GM18868 (cell line): ENCODE measurements at regions not wholly inside any gene's neighbourhood (a gene's known extent, or its start where the extent isn't known, plus 50 kb on each side); places are given as distances from the start of the nearest gene placed in this dataset.

Source experiments
- ATAC-seq: cut with Tn5 transposase; IDR thresholded peaks from one replicate; pipeline ENCODE4 v1.9.1; 2021; ENCODE audit warnings: mild to moderate bottlenecking, moderate library complexity; ENCODE audit not compliant: unreplicated experiment

DNA sequence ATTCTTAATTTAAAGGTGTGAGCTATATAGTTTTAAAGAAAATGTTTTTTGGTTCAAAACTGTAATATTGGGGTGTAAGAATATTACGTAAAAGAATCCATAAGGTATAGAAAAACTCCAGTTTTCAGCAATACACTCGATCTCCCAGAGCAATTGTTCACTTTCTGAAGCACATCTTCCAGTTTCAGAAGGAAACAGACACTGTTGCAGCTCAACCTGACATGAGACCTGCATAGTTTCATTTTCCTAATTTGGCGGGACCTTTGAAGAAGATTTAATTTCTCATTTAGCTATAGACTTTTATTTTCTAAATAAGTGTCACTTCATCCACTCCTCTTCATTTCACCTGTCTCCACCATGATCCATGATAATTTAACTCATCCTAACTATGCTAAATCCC is 281.5 kb downstream of the HTR1B start:
- no peak for ATAC-seq

- ATAC-seq = no peak
These were observed 283.0 kb downstream of the HTR1B start for GRCh38 chr6:77180326-77180725.

DNA sequence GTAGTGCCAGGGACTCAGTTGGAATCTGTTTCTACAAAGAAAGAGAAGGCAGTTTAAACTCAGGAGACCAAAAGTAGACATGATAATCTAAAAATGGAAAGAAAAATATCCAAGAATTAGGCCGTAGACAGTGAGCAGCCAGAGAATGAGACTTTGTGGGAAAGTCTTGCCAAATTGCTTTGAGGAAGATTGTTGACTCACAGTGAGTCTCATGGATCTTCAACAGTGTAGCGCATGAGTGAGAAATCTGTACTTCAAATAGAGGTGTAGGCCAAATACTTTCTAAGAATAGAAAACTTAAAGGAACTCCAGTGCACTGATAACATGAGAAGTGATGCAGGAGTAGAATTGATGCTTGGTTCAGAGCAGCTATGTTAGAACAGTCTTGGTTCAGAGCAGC is 284.5 kb downstream of the HTR1B start:
- ATAC-seq = no peak

- ATAC-seq = no peak
These were observed 285.8 kb downstream of the HTR1B start for GRCh38 chr6:77177470-77177869.

DNA sequence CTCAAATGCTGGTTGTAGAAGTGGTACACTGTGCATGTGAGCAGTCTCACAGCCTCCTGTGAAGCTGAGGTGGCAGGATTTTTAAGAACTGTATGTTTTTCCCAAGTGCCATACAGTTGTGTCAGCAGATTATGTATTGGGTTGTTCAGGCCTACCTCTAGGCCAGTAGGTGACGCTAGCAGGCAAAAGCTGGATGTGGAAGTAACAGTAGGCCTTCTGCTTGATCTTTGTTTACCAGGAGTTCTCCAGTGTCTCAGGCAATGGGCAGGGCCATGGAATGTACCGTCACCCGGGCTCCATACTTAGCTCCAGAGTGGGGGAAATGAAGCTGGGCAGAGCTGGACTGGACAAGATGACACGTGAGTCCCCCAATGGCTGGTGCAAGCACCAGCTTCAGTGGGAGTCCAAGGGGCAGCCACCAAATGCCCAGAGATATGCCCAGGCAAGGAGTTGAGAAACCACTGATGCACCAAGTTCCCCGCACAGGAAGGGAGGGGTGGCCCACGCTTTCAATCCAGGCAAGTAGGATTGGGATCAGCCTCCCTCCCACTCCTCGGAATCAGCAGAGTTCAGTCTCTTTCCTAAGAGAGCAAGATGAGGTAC is 289.7 kb downstream of the HTR1B start:
- ATAC-seq = no peak

DNA sequence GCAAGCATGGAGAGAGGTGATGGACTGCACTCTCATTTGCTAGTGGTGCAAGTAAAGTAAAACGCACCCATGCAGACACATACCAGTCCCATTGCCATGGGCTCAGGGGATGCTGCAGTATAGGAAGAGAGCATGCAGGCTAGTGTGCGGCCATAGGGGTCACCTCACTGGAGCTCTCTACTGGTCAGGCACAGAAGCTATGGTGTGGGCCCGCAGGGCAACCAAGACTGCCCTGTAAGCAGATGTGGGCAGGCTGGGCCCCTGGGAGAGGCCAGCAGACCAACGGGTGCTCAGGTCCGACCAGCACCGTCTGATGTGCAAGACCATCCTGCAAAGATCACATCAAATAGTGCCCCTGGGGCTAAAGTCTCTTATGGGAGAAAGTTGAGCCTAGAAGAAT is 290.7 kb downstream of the HTR1B start:
- no peak for ATAC-seq

DNA sequence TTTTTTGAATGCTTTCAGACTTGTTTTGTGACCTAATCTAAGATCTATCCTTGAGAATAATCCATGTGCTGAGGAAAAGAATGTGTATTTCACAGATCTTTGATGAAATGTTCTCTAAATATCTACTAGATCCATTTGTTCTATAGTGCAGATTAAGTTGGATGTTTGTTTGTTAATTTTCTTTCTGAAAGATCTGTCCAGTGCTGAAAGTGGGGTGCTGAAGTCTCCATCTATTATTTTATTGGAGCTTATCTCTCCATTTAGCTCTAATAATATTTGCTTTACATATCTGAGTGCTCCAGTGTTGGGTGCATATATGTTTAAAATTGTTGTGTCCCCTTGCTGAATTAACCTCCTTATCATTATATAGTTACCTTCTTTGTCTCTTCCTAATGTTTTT is 303.6 kb downstream of the HTR1B start:
- no peak for ATAC-seq

GRCh38 chr6:77151241-77151640 is 312.1 kb downstream of the HTR1B start:
- ATAC-seq = no peak

- ATAC-seq = no peak
These were observed 312.6 kb downstream of the HTR1B start for GRCh38 chr6:77150736-77151135.

DNA sequence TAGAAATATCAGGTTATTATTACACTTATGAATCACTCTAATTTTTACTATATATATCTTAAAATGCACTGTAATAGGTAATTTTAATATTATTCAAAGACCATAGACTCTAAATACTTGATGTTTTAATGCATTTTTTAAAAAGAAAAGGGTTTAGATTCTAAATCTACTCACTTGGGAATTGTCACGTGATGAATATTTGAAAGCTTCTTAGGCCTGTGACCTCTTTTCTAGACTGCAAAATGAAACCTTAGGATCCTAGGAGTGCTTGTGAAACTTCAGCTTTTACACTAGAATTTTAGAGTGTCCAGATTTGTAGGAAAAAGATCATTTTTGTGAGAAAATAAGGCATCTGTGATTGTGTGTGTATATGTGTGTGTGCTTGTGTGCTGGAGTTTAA is 318.0 kb downstream of the HTR1B start:
- no peak for ATAC-seq

GRCh38 chr6:77143659-77144447 is 319.4 kb downstream of the HTR1B start:
- no peak for ATAC-seq

- ATAC-seq = no peak
These were observed 327.2 kb downstream of the HTR1B start for GRCh38 chr6:77136086-77136485.

DNA sequence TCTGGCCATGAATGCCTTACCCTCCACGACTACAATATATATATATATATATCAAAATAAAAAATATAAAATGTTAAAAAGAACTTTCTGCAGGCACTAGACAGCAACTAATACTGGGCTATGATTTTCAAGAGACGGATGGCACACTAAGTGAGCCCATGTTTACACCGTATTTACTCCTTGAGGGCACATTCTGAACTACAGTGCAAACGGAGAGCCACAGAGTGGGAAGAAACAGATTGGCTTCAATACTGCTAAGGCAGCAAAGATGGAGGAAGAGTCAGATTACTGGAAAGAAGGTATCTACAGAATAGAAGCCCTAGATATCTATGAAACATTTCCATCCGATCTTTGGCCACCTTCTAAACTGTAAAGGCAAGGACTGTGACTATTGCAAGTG is 330.3 kb downstream of the HTR1B start:
- no peak for ATAC-seq

DNA sequence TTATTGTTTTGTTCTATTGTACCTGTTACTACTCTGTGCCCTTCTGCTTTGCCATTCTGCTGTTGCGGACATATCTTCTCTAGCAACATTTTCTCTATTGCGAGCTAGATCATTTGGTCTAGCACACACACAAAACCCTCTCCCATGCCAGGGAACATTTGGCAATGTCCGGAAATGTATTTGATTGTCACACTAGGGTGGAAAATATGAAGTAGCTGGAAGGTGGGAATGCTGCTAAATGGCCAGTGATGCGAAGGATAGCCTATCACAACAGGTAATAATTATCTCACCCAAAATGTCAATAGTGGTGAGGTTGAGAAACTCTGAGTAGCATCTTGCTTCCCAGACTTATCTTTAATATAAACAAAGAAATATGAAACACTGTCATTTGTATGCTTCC is 331.9 kb downstream of the HTR1B start:
- ATAC-seq = no peak

- ATAC-seq = no peak
These were observed 338.7 kb downstream of the HTR1B start for GRCh38 chr6:77124604-77125003.

DNA sequence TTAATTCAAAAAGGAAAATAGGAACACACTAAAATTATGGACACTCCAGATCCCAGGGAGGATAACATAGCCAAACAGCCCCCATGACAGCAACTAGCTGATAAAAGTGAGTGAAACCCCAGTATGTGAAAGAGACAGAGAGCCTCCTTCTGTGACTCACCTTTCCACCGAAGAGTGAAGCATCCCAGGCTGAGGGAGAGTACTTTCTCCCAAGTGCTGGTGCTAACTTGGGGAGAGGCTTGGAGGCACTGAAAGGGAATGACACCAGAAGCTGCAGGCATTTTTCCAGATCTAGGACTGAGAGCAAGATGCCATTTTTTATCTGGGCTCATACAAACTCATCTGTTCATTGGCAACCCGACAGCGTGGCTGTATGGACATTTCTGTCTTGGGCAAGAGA is 339.8 kb downstream of the HTR1B start:
- ATAC-seq = no peak

DNA sequence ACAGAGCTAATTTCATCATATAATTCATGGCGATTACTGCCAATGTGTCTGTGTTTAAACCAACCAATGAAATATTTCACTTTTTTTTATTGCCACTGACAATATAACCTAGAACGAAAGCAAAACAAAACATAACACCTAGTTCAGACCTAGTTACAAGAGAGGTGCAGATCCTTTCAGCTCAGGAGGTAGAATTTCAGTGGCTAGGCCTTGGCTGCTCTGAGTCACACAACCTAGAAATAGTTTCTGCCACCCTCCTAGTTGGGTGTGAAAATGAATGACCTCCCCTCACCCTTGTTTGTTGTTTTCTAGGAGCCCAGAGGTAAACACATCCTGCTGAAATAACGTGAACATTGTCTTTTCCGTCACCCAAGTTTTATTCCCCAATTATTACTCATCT is 356.3 kb downstream of the HTR1B start:
- peak; percentile 53 for ATAC-seq

- no peak for ATAC-seq
These were observed 358.2 kb downstream of the HTR1B start for GRCh38 chr6:77105091-77105490.

DNA sequence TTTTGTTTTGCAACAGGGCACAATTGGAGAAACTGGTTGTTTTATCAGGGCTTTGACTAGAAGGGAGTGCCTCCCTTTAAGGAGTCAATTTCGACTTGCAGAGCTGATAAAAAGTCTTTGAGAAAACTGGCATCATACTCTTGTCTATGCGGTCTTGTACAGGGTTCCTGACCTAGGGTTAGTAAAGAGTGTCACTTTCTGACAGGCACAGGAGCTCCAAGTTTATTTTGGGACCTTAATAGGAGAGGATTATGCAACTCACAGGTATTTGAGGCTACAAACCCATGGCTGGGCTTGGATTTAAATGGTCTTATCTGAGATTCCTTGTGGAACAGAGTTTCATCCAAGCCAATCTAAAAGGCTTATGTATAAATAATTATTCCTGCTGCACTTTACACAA is 365.4 kb downstream of the HTR1B start:
- ATAC-seq = no peak

GRCh38 chr6:77095936-77096627 is 367.2 kb downstream of the HTR1B start:
- no peak for ATAC-seq

- no peak for ATAC-seq
These were observed 368.5 kb downstream of the HTR1B start for GRCh38 chr6:77094821-77095220.

DNA sequence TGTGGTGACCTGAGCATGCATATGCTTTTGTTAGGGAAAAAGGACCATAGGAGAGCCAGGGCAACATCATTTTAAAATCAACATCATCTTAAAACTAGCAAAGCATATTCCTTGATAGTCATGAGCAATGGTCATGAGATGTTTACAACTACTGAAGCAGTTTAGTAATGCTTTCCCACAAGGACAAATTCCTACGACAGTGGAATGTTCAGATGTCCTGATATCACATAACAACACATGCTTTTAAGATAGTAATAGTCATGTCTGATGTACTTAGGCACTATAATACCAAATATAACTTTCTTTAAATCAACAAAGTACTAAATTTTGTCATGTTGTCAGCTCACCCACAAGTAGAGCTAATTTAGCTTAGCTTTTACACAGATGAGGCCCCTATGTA is 370.3 kb downstream of the HTR1B start:
- no peak for ATAC-seq
